K562 (cell line): ENCODE measurements at regions not wholly inside any gene's neighbourhood (a gene's known extent, or its start where the extent isn't known, plus 50 kb on each side); places are given as distances from the start of the nearest gene placed in this dataset.
A peak's percentile ranks its signal among the peaks of the same experiment; 100 is the strongest.

Source experiments
- BRD4 ChIP-seq: fragments of 200-600 bp; sonication (generic); IDR thresholded peaks from 2 replicates; pipeline ENCODE4 v1.6.1; 2017; ENCODE audit warnings: inconsistent platforms
- E2F6 ChIP-seq, 2 experiments: IDR thresholded peaks; 2 replicates each; pipeline ENCODE4 v1.6.1; 2011; ENCODE audit warnings: borderline replicate concordance in 1 of 2, control low read depth in 1 of 2, low read depth in 1 of 2, low read length in 1 of 2, mild to moderate bottlenecking in 1 of 2, mixed read lengths in 1 of 2, moderate library complexity in 1 of 2; ENCODE audit not compliant: insufficient read depth in 1 of 2, insufficient read length in 1 of 2, poor library complexity in 1 of 2, severe bottlenecking in 1 of 2; ENCODE audit errors: extremely low read depth in 1 of 2
- HCFC1 ChIP-seq: IDR thresholded peaks from 2 replicates; pipeline ENCODE4 v1.6.1; 2012; ENCODE audit warnings: low read depth, low read length, improper control_type of control experiment
- KDM1A ChIP-seq, 2 experiments: fragments of 450-650 bp; IDR thresholded peaks; 2 replicates each; pipeline ENCODE4 v1.6.1; 2016; ENCODE audit warnings: mild to moderate bottlenecking in 2 of 2
- L3MBTL2 ChIP-seq: fragments of 450-650 bp; IDR thresholded peaks from 2 replicates; pipeline ENCODE4 v1.6.1; 2016; ENCODE audit warnings: mild to moderate bottlenecking, moderate library complexity
- MAX ChIP-seq: sonication (generic); formaldehyde crosslinking; IDR thresholded peaks from 2 replicates; pipeline ENCODE4 v1.9.0; 2022; ENCODE audit warnings: mild to moderate bottlenecking, missing genetic modification reagents
- SREBF1 ChIP-seq: fragments of 150-350 bp; IDR thresholded peaks from 2 replicates; pipeline ENCODE4 v1.6.1; 2014; ENCODE audit warnings: antibody characterized with exemption, low read depth, low read length, borderline replicate concordance
- TF ChIP-seq, protein P1 (sequence below), 3 experiments: IDR thresholded peaks in 2 of 3; conservative IDR thresholded peaks in 1 of 3; 2 replicates each; pipeline ENCODE4 v1.5.1; 2011 to 2012; ENCODE audit warnings: low read length in 3 of 3, mild to moderate bottlenecking in 3 of 3, control low read depth in 2 of 3, improper control_type of control experiment in 1 of 3, inconsistent platforms in 1 of 3, low read depth in 1 of 3, mixed read lengths in 1 of 3, moderate library complexity in 1 of 3; ENCODE audit not compliant: insufficient read depth in 2 of 3
- TF ChIP-seq, protein P2 (sequence below), 2 experiments: fragments of 200-800 bp in 1 of 2; sonication (Bioruptor generic) in 1 of 2; sonication (generic) in 1 of 2; formaldehyde crosslinking in 1 of 2; IDR thresholded peaks in 1 of 2; conservative IDR thresholded peaks in 1 of 2; 2 replicates each; pipeline versions ENCODE4 v1.5.0 to v1.6.1; 2016 to 2020; ENCODE audit warnings: missing compliant biosample characterization in 1 of 2, missing genetic modification characterization in 1 of 2, missing genetic modification reagents in 1 of 2
- TF ChIP-seq, protein P3 (sequence below): fragments of 250-450 bp; sonication (Bioruptor Pico); IDR thresholded peaks from 2 replicates; pipeline ENCODE4 v1.8.0; 2022; ENCODE audit warnings: moderate library complexity, mild to moderate bottlenecking, inconsistent platforms

DNA sequence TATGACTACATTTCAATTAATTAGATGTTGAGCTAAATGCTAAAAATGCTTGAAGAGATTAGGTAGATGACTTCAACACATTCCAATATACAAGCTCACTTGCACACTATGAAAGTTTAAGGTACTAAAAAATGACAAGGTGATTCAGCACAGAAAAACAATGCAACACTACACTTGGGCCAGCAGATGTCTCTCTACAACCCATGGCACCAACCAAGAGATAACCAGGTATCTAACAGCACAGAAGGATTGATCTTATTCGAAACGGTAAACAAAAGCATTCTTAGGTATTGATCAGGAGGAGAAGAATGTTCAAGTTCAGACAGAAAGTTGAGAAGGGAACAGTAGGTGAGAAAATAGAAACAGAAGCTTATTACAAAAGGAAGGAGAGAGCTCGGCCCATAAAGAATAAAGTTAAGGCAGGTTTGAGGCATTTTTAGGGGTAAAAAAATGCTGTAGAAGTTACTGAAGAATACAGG, 248.2 kb upstream of the KLF14 start:
- TF ChIP-seq L3MBTL2 (no peak), HCFC1 (no peak), SREBF1 (no peak), BRD4 (no peak), KDM1A (IDR thresholded peaks at IDR 0.05) (no peak), MAX (CRISPR knock-in tag) (no peak), E2F6 (IDR thresholded peaks at IDR 0.05; ENCODE audit: borderline replicate concordance in 1 of 2, extremely low read depth in 1 of 2, insufficient read depth in 1 of 2, insufficient read length in 1 of 2, low read depth in 1 of 2, low read length in 1 of 2, poor library complexity in 1 of 2, severe bottlenecking in 1 of 2) (no peak)
- TF ChIP-seq, protein P1, sequence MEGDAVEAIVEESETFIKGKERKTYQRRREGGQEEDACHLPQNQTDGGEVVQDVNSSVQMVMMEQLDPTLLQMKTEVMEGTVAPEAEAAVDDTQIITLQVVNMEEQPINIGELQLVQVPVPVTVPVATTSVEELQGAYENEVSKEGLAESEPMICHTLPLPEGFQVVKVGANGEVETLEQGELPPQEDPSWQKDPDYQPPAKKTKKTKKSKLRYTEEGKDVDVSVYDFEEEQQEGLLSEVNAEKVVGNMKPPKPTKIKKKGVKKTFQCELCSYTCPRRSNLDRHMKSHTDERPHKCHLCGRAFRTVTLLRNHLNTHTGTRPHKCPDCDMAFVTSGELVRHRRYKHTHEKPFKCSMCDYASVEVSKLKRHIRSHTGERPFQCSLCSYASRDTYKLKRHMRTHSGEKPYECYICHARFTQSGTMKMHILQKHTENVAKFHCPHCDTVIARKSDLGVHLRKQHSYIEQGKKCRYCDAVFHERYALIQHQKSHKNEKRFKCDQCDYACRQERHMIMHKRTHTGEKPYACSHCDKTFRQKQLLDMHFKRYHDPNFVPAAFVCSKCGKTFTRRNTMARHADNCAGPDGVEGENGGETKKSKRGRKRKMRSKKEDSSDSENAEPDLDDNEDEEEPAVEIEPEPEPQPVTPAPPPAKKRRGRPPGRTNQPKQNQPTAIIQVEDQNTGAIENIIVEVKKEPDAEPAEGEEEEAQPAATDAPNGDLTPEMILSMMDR (IDR thresholded peaks at IDR 0.05 in 2 of 3, conservative IDR thresholded peaks at IDR 0.05 in 1 of 3; ENCODE audit: insufficient read depth in 2 of 3, low read depth in 1 of 3, low read length in 3 of 3) = peak; percentile 74 to 92 (median 84)
- TF ChIP-seq, protein P2, sequence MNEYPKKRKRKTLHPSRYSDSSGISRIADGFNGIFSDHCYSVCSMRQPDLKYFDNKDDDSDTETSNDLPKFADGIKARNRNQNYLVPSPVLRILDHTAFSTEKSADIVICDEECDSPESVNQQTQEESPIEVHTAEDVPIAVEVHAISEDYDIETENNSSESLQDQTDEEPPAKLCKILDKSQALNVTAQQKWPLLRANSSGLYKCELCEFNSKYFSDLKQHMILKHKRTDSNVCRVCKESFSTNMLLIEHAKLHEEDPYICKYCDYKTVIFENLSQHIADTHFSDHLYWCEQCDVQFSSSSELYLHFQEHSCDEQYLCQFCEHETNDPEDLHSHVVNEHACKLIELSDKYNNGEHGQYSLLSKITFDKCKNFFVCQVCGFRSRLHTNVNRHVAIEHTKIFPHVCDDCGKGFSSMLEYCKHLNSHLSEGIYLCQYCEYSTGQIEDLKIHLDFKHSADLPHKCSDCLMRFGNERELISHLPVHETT (CRISPR knock-in tag; conservative IDR thresholded peaks at IDR 0.05 in 1 of 2, IDR thresholded peaks at IDR 0.05 in 1 of 2) = no peak
- TF ChIP-seq, protein P3, sequence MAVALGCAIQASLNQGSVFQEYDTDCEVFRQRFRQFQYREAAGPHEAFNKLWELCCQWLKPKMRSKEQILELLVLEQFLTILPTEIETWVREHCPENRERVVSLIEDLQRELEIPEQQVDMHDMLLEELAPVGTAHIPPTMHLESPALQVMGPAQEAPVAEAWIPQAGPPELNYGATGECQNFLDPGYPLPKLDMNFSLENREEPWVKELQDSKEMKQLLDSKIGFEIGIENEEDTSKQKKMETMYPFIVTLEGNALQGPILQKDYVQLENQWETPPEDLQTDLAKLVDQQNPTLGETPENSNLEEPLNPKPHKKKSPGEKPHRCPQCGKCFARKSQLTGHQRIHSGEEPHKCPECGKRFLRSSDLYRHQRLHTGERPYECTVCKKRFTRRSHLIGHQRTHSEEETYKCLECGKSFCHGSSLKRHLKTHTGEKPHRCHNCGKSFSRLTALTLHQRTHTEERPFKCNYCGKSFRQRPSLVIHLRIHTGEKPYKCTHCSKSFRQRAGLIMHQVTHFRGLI = no peak
